SU-DHL-6 (cell line): ENCODE measurements at regions not wholly inside any gene's neighbourhood (a gene's known extent, or its start where the extent isn't known, plus 50 kb on each side); places are given as distances from the start of the nearest gene placed in this dataset.

ENCODE experiments used
- EZH2phosphoT487 ChIP-seq: fragments of 200-600 bp; sonication (generic), shearing (Covaris generic); conservative IDR thresholded peaks from 2 replicates; pipeline ENCODE4 v1.6.1; 2018; ENCODE audit warnings: mild to moderate bottlenecking, antibody characterized with exemption, low read length, moderate library complexity, mixed read lengths
- TF ChIP-seq, protein P1 (sequence below): fragments of 200-600 bp; sonication (generic); IDR thresholded peaks from one replicate; pipeline ENCODE4 v1.5.1; 2017; ENCODE audit warnings: antibody characterized with exemption, mild to moderate bottlenecking, low read length, moderate library complexity; ENCODE audit not compliant: insufficient read depth, poor library complexity, severe bottlenecking

DNA sequence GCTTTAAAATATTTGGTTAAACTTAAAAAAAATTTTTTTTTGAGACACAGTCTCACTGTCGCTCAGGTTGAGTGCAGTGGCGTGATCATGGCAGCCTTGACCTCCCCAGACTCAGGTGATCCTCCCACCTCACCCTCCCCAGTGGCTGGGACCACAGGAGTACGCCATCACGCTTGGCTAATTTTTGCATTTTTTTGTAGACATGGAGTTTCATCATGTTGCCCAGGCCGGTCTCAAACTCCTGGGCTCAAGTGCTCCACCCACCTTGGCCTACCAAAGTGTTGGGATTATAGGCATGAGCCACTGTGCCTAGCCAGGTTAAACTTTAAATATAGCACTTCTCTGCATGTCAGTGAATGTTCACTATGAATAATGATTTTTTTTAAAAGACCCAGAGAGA, 224.5 kb upstream of the RFX3 start:
- TF ChIP-seq, protein P1, sequence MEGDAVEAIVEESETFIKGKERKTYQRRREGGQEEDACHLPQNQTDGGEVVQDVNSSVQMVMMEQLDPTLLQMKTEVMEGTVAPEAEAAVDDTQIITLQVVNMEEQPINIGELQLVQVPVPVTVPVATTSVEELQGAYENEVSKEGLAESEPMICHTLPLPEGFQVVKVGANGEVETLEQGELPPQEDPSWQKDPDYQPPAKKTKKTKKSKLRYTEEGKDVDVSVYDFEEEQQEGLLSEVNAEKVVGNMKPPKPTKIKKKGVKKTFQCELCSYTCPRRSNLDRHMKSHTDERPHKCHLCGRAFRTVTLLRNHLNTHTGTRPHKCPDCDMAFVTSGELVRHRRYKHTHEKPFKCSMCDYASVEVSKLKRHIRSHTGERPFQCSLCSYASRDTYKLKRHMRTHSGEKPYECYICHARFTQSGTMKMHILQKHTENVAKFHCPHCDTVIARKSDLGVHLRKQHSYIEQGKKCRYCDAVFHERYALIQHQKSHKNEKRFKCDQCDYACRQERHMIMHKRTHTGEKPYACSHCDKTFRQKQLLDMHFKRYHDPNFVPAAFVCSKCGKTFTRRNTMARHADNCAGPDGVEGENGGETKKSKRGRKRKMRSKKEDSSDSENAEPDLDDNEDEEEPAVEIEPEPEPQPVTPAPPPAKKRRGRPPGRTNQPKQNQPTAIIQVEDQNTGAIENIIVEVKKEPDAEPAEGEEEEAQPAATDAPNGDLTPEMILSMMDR: no peak
- no peak for TF ChIP-seq EZH2phosphoT487
